ENCODE measurements at regions not wholly inside any gene's neighbourhood (a gene's known extent, or its start where the extent isn't known, plus 50 kb on each side); places are given as distances from the start of the nearest gene placed in this dataset.

DNA sequence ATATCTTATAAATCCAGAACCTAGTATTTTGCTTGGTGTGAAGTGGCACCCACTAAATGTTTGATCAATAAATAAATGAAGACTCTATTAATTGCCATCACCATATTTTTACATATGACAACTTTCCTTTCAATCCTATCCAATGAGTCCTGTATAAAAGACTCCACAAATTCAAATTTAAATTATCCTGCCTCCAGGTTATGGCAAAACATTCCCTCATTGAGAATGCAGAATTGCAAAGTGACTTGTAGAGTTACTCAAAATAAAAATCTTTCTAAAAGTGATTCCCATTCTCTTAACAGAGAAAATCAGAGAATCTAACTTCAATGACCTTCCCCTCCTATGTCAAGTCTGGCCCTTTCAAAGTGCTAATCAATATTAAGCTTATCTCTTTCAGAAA, 236.8 kb downstream of the GRB14 start:
- Histone ChIP-seq H2BK5ac (ENCODE audit: low read length) (no peak overlapping the region), H3K79me1 (ENCODE audit: low read length) (no peaks in the 10 kb centered on the region), H3K9ac (ENCODE audit: low read length) (no peak overlapping the region), H3K18ac (ENCODE audit: low read length) (no peak overlapping the region), H3K4me2 (ENCODE audit: low read length) (no peak overlapping the region), H3K36me3 (ENCODE audit: control insufficient read depth, insufficient read depth, low read length) (no peaks in the 10 kb centered on the region), H3K23ac (ENCODE audit: low read length) (no peak overlapping the region), H3K4me3 (ENCODE audit: low read length) (no peak overlapping the region), H3K27ac (ENCODE audit: low read depth, low read length) (no peak overlapping the region), H3K27me3 (ENCODE audit: insufficient read depth, low read length, poor library complexity) (no peaks in the 10 kb centered on the region), H3K79me2 (ENCODE audit: control insufficient read depth, insufficient read depth, low read length) (no peaks in the 10 kb centered on the region), H2BK15ac (replicated peaks; ENCODE audit: low read depth) (no peak overlapping the region), H2BK120ac (ENCODE audit: low read depth, low read length) (no peak overlapping the region), H2AK5ac (ENCODE audit: low read length) (no peak overlapping the region), H3K56ac (ENCODE audit: low read length) (no peak overlapping the region), H3K4ac (ENCODE audit: low read depth, low read length) (no peak overlapping the region), H4K5ac (ENCODE audit: low read length) (no peak overlapping the region), H4K8ac (ENCODE audit: low read depth, low read length) (no peak overlapping the region), H3K4me1 (ENCODE audit: control insufficient read depth, low read depth, low read length) (no peaks in the 10 kb centered on the region)
- DNase-seq: no peak

DNA sequence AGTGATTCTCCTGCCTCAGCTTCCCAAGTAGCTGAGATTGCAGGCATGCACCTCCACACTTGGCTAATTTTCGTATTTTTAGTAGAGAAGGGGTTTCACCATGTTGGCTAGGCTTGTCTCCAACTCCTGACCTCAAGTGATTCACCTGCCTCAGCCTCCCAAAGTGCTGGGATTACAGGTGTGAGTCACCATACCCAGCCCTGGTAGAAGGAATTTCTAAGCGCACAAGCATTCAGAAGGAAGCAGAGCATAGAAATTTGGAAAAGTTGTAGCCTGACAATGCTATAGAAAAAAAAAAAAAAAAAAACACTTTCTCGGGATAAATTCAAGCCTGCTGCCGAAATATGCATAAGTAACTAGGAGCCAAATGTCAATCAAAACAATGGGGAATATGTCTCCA, 249.4 kb downstream of the GRB14 start:
- no peak overlapping the region for H2AK5ac ChIP-seq (ENCODE audit: low read length)

DNA sequence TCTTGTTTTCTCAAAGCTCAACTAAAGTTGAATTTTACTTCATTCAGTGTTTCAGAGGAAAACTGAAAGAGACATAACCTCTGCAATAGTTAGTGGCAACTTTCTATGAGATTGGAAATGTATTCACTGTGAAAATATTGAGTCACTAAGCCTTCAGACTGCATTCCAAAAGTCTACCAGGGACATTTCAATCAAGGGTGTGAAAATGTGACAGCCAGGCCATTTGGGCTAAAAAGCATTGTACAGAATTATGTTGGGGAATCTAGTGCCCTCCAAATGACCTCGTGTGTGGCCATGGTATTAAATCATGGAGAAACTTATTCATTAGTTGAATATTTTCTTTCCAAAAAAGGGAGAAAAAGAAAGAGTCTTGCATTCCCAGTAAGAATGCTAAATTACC, 251.9 kb downstream of the GRB14 start:
- Histone ChIP-seq H4K8ac (ENCODE audit: low read depth, low read length) (no peak overlapping the region), H4K5ac (ENCODE audit: low read length) (no peak overlapping the region), H3K9ac (ENCODE audit: low read length) (no peak overlapping the region), H3K4me1 (ENCODE audit: control insufficient read depth, low read depth, low read length) (no peaks in the 10 kb centered on the region), H3K4me3 (ENCODE audit: low read length) (no peak overlapping the region), H3K56ac (ENCODE audit: low read length) (no peak overlapping the region), H2BK120ac (ENCODE audit: low read depth, low read length) (no peak overlapping the region), H2BK5ac (ENCODE audit: low read length) (no peak overlapping the region), H2AK5ac (ENCODE audit: low read length) (no peak overlapping the region), H3K23ac (ENCODE audit: low read length) (no peak overlapping the region), H3K18ac (ENCODE audit: low read length) (no peak overlapping the region), H3K27ac (ENCODE audit: low read depth, low read length) (no peak overlapping the region), H3K4me2 (ENCODE audit: low read length) (no peak overlapping the region), H3K79me2 (ENCODE audit: control insufficient read depth, insufficient read depth, low read length) (no peaks in the 10 kb centered on the region), H2BK15ac (replicated peaks; ENCODE audit: low read depth) (no peak overlapping the region), H3K79me1 (ENCODE audit: low read length) (no peaks in the 10 kb centered on the region), H3K36me3 (ENCODE audit: control insufficient read depth, insufficient read depth, low read length) (no peaks in the 10 kb centered on the region), H3K4ac (ENCODE audit: low read depth, low read length) (no peak overlapping the region), H3K27me3 (ENCODE audit: insufficient read depth, low read length, poor library complexity) (no peaks in the 10 kb centered on the region)
- DNase-seq: no peak
- WGBS (ENCODE audit: extremely low coverage, insufficient coverage, low lambda C conversion rate): no CpG with 5 or more reads among the region's 1 CpG

More for the DNA sequence above, 249.4 kb downstream of the GRB14 start:
- Histone ChIP-seq H3K23ac (ENCODE audit: low read length) (no peak overlapping the region), H2BK15ac (replicated peaks; ENCODE audit: low read depth) (no peak overlapping the region), H3K36me3 (ENCODE audit: control insufficient read depth, insufficient read depth, low read length) (no peaks in the 10 kb centered on the region), H3K56ac (ENCODE audit: low read length) (no peak overlapping the region), H3K27ac (ENCODE audit: low read depth, low read length) (no peak overlapping the region), H4K8ac (ENCODE audit: low read depth, low read length) (no peak overlapping the region), H3K18ac (ENCODE audit: low read length) (no peak overlapping the region), H3K4me1 (ENCODE audit: control insufficient read depth, low read depth, low read length) (no peaks in the 10 kb centered on the region), H3K4ac (ENCODE audit: low read depth, low read length) (no peak overlapping the region), H2BK120ac (ENCODE audit: low read depth, low read length) (no peak overlapping the region), H3K27me3 (ENCODE audit: insufficient read depth, low read length, poor library complexity) (no peaks in the 10 kb centered on the region), H2BK5ac (ENCODE audit: low read length) (no peak overlapping the region), H3K79me1 (ENCODE audit: low read length) (no peaks in the 10 kb centered on the region), H3K9ac (ENCODE audit: low read length) (no peak overlapping the region), H3K4me2 (ENCODE audit: low read length) (no peak overlapping the region), H4K5ac (ENCODE audit: low read length) (no peak overlapping the region), H3K79me2 (ENCODE audit: control insufficient read depth, insufficient read depth, low read length) (no peaks in the 10 kb centered on the region), H3K4me3 (ENCODE audit: low read length) (no peak overlapping the region)
- no CpG with 5 or more reads among the region's 4 CpGs for WGBS (ENCODE audit: extremely low coverage, insufficient coverage, low lambda C conversion rate)
- no peak for DNase-seq

DNA sequence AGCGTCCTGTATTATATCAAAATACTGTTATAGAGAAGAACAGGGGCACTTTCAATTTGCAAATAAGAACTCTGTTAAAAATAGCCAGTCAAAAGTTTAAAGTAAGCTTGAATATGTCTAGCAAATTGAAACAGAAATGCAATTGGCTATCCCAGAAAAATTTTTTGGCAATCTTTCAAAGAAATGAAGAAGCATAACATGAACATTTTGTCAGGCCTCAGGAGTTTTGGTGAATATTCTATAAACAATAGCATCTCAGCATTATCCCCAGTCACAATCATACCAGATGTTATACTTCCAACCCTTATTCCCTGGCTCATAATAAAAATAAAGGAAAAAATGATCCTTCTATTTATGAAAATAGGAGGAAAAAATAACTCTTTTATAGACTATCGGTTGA, 252.4 kb downstream of the GRB14 start:
- H4K8ac ChIP-seq (ENCODE audit: low read depth, low read length): no peak overlapping the region
- H3K79me2 ChIP-seq (ENCODE audit: control insufficient read depth, insufficient read depth, low read length): no peaks in the 10 kb centered on the region
- no peak overlapping the region for H3K18ac ChIP-seq (ENCODE audit: low read length)
- no peaks in the 10 kb centered on the region for H3K79me1 ChIP-seq (ENCODE audit: low read length)
- no peak overlapping the region for H4K5ac ChIP-seq (ENCODE audit: low read length)
- no peak overlapping the region for H3K4me2 ChIP-seq (ENCODE audit: low read length)
- no peak for DNase-seq
- H3K9ac ChIP-seq (ENCODE audit: low read length): no peak overlapping the region
- H3K4me1 ChIP-seq (ENCODE audit: control insufficient read depth, low read depth, low read length): no peaks in the 10 kb centered on the region
- H2BK120ac ChIP-seq (ENCODE audit: low read depth, low read length): no peak overlapping the region
- WGBS (ENCODE audit: extremely low coverage, insufficient coverage, low lambda C conversion rate): no CpG with 5 or more reads among the region's 2 CpGs
- H3K4me3 ChIP-seq (ENCODE audit: low read length): no peak overlapping the region
- H3K27ac ChIP-seq (ENCODE audit: low read depth, low read length): no peak overlapping the region
- no peaks in the 10 kb centered on the region for H3K27me3 ChIP-seq (ENCODE audit: insufficient read depth, low read length, poor library complexity)
- no peak overlapping the region for H2BK15ac ChIP-seq (replicated peaks; ENCODE audit: low read depth)
- H2AK5ac ChIP-seq (ENCODE audit: low read length): no peak overlapping the region
- no peak overlapping the region for H3K23ac ChIP-seq (ENCODE audit: low read length)
- H3K4ac ChIP-seq (ENCODE audit: low read depth, low read length): no peak overlapping the region
- no peaks in the 10 kb centered on the region for H3K36me3 ChIP-seq (ENCODE audit: control insufficient read depth, insufficient read depth, low read length)
- no peak overlapping the region for H2BK5ac ChIP-seq (ENCODE audit: low read length)
- no peak overlapping the region for H3K56ac ChIP-seq (ENCODE audit: low read length)

DNA sequence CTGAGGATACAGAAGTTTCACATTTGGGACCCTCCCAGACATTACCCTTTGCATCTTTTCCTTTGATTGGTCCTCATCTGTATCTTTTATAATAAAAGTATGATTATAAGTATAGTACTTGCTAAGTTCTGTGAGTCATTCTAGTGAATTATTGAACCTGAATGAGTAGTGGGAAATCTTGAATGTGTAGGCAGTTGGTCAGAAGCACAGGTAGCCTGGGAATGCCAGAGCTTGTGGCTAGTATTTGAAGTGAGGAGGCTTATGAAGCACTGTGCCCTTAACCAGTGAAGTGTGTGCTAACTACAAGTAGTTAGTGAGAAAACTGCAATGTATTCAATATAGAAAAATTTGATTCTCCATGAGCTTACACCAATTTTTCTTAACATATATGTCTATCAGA, 257.6 kb downstream of the GRB14 start:
- no peak overlapping the region for H3K4ac ChIP-seq (ENCODE audit: low read depth, low read length)
- no peaks in the 10 kb centered on the region for H3K79me1 ChIP-seq (ENCODE audit: low read length)
- no peak overlapping the region for H3K4me2 ChIP-seq (ENCODE audit: low read length)
- H2BK120ac ChIP-seq (ENCODE audit: low read depth, low read length): no peak overlapping the region
- no peaks in the 10 kb centered on the region for H3K27me3 ChIP-seq (ENCODE audit: insufficient read depth, low read length, poor library complexity)
- H3K56ac ChIP-seq (ENCODE audit: low read length): no peak overlapping the region
- no peak overlapping the region for H4K5ac ChIP-seq (ENCODE audit: low read length)
- no peak overlapping the region for H4K8ac ChIP-seq (ENCODE audit: low read depth, low read length)
- no peak overlapping the region for H3K23ac ChIP-seq (ENCODE audit: low read length)
- no peak overlapping the region for H3K27ac ChIP-seq (ENCODE audit: low read depth, low read length)
- no peak overlapping the region for H2AK5ac ChIP-seq (ENCODE audit: low read length)
- H3K18ac ChIP-seq (ENCODE audit: low read length): no peak overlapping the region
- H2BK15ac ChIP-seq (replicated peaks; ENCODE audit: low read depth): no peak overlapping the region
- H3K9ac ChIP-seq (ENCODE audit: low read length): no peak overlapping the region
- no peaks in the 10 kb centered on the region for H3K79me2 ChIP-seq (ENCODE audit: control insufficient read depth, insufficient read depth, low read length)
- H3K4me1 ChIP-seq (ENCODE audit: control insufficient read depth, low read depth, low read length): no peaks in the 10 kb centered on the region
- H2BK5ac ChIP-seq (ENCODE audit: low read length): no peak overlapping the region
- H3K36me3 ChIP-seq (ENCODE audit: control insufficient read depth, insufficient read depth, low read length): no peaks in the 10 kb centered on the region
- H3K4me3 ChIP-seq (ENCODE audit: low read length): no peak overlapping the region
- DNase-seq: no peak

DNA sequence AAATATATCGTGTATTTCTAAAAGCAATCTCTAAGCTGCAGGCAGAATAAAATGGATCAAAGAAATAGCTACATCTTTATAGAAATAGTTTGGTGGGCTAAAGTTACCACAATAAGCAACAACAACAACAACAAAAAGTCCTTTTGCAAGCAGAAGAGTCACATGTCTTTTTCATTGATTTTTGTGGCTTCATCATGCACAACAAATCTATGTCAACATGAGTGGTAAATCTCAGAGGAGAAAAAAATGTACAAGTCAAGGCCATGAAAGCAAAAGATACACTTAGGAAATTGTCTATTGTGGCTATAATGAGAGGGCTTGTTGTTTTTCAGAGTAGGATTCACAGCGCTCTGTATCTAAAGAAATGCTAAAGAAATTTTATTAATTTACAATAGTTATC, 269.7 kb downstream of the GRB14 start:
- Histone ChIP-seq H3K56ac (ENCODE audit: low read length) (no peak overlapping the region), H4K5ac (ENCODE audit: low read length) (no peak overlapping the region), H2BK15ac (replicated peaks; ENCODE audit: low read depth) (no peak overlapping the region), H3K79me1 (ENCODE audit: low read length) (no peaks in the 10 kb centered on the region), H3K79me2 (ENCODE audit: control insufficient read depth, insufficient read depth, low read length) (no peaks in the 10 kb centered on the region), H2BK5ac (ENCODE audit: low read length) (no peak overlapping the region), H3K4me3 (ENCODE audit: low read length) (no peak overlapping the region), H2BK120ac (ENCODE audit: low read depth, low read length) (no peak overlapping the region), H3K4me1 (ENCODE audit: control insufficient read depth, low read depth, low read length) (no peaks in the 10 kb centered on the region), H3K18ac (ENCODE audit: low read length) (no peak overlapping the region), H3K27me3 (ENCODE audit: insufficient read depth, low read length, poor library complexity) (no peaks in the 10 kb centered on the region), H3K27ac (ENCODE audit: low read depth, low read length) (no peak overlapping the region), H3K23ac (ENCODE audit: low read length) (no peak overlapping the region), H3K9ac (ENCODE audit: low read length) (no peak overlapping the region), H4K8ac (ENCODE audit: low read depth, low read length) (no peak overlapping the region), H3K36me3 (ENCODE audit: control insufficient read depth, insufficient read depth, low read length) (no peaks in the 10 kb centered on the region), H3K4me2 (ENCODE audit: low read length) (no peak overlapping the region), H3K4ac (ENCODE audit: low read depth, low read length) (no peak overlapping the region), H2AK5ac (ENCODE audit: low read length) (no peak overlapping the region)
- no peak for DNase-seq
- WGBS (ENCODE audit: extremely low coverage, insufficient coverage, low lambda C conversion rate): no CpG with 5 or more reads among the region's 2 CpGs

Measured in mesendoderm (in vitro differentiated cells).